Upper lobe of left lung (tissue), 4 donors: ENCODE measurements at regions not wholly inside any gene's neighbourhood (a gene's known extent, or its start where the extent isn't known, plus 50 kb on each side); places are given as distances from the start of the nearest gene placed in this dataset.

Experiments used
- CTCF ChIP-seq, 6 experiments: fragments of 450-650 bp in 4 of 6; fragments of 200-600 bp in 2 of 6; sonication (generic) in 2 of 6; IDR thresholded peaks; one replicate each; pipeline ENCODE4 v1.5.1; 2016 to 2019; ENCODE audit warnings: antibody characterized with exemption in 6 of 6
- POLR2A ChIP-seq, 4 donors: fragments of 450-650 bp; IDR thresholded peaks; one replicate each; pipeline ENCODE4 v1.5.1; 2016 to 2017; ENCODE audit warnings: antibody characterized with exemption in 4 of 4, mild to moderate bottlenecking in 2 of 4
- POLR2AphosphoS5 ChIP-seq, 2 donors: sonication (generic); formaldehyde crosslinking; IDR thresholded peaks; one replicate each; pipeline ENCODE4 v1.5.1; 2017; ENCODE audit warnings: antibody characterized with exemption in 2 of 2

- TF ChIP-seq POLR2A (IDR thresholded peaks at IDR 0.05) (no peak), CTCF (IDR thresholded peaks at IDR 0.05) (no peak), POLR2AphosphoS5 (IDR thresholded peaks at IDR 0.05) (no peak)
Measured at GRCh38 chr2:57617318-57617717, 429.3 kb upstream of the VRK2 start.
